NCI-H146 (cell line): ENCODE measurements at regions not wholly inside any gene's neighbourhood (a gene's known extent, or its start where the extent isn't known, plus 50 kb on each side); places are given as distances from the start of the nearest gene placed in this dataset.

Source experiments
- DNase-seq: peaks from one replicate; lab custom pipeline; 2025; lab: John Stamatoyannopoulos, UW

DNA sequence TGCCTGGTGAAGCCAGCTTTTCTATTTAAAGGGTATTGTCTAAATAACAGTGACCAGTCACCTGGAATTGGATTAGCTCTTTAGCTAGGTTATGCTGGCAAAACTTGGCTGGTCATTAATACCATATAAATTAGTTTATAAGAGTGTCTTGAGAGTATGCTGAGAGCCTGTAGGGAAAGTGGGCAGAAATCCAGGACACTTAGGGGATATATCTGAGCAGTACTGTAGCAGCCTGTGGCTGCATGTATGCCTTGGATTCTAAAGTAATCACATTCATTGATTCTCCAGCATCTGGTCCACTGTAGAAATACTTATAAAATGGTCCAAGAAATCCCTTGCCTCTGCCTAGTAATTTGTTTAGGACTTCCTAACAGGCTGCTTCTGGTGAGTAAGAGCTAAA, 288.9 kb upstream of the DMAC1 start:
- DNase-seq: no peak

GRCh38 chr9:8085986-8086385, 286.4 kb upstream of the DMAC1 start:
- peak; percentile 92 for DNase-seq

DNA sequence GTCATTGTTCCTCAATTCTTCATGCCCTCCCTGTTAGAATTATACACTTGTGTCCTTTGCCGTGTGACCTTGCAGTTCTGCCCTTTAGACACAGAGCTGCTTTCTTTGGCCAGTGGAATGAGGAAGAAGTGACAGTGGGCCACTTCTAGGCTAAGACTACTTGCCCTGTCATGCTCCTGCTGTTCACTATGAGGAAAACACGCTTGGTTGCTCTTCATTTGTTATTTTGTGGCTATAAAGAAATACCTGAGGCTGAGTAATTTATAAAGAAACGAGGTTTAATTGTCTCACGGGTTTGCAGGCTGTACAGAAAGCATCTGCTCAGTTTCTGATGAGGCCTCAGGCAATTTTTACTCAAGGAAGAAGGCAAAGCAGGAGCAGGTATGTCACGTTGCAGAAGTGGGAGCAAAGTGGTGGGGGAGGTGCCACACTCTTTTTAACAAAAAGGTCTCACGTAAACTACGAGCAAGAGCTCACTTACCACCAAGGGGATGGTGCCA, 279.1 kb upstream of the DMAC1 start:
- no peak for DNase-seq

DNA sequence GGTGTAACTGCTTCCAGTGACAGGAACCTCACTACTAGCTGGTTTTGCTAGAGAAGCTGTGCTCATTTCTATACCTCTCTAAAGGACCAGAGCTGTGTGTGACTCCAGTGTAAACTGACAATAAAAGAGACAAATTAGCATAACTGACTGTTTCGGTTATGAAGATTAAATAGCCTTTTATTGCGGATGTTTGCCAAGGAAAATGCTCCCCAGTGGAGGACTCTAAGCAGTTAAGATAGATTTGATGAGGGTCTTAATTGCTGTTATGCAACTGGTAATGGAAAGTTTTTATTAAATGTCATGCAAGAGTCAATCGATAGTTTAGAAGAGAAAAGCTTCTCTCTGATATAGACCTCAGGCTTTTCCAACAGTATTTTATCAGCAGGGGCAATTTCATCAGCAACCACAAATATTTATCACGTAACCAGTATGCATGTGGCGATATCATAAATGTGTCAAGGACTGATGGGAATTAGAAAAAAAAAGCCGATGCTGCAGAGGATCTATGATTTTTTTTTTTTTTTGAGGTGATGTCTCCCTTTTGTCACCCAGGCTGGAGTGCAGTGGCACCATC, 275.2 kb upstream of the DMAC1 start:
- peak; percentile 81 for DNase-seq

DNA sequence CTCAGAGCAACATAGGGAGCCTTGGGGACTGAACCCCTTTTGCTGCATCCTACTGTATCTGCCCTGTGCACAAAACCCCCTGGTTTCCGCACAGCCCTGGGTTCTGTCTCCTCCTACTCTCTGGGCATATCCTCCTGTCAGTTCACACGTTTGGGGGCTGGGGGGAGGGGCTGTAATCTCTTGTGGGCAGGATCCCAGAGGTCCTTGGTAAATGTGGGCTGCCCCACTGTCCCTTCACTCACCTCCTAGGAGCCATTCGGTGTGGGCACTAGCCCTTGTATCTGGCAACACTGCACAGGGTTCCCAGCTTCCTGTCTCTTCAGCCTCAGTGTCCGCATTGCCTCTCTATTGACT, 271.8 kb upstream of the DMAC1 start:
- peak; percentile 72 for DNase-seq

DNA sequence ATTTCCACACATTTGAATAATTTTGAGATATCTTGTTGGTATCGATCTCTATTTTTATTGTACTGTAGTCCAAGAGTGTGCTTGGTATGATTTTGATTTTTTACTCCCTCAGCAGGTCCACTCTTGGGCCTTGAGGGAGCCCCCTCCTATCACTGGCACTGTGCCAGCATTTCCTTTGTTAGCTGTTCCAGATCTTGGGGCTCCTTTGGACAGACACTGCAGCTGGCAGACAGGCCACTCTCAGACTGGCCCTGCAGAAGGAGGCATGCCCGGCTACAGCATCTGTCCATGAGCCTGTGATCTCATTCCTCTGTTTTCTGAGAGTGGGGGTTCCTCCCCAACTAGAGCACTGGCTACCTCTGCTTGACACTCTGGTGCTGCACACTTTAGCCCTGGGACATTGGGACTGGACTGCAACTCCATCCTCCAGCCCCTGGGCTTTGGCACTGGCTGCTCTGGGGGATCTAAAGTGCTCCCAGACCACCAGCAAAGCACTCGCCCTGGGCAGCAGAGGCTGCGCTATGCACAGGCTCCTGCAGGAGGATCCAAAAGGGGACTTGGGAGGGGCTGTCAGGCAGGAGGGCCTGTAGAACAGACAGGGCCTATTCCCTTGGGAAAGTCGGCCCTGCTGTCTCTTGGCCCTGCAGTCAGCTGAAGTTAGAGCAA, 271.3 kb upstream of the DMAC1 start:
- peak; percentile 37 for DNase-seq

- no peak for DNase-seq
These were observed 262.9 kb upstream of the DMAC1 start for GRCh38 chr9:8062459-8062858.

DNA sequence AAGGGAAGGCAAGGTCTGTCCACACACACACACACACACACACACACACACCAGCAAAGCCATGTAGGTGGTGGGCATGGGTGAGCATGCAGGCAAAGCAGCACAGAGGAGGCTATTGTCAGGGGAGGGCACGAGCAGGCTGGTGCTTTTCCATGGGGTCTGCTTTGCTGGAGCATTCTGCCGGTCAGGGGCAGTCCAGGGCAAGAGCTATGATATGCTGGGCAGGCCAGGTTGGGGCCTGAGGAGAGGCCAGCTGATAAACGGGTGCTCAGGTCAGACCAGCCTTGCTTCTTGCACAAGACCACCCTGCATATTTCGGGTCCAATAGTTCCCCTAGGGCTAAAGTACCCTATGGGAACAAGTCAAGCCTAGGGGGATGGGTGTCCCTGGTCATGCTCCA, 253.9 kb upstream of the DMAC1 start:
- no peak for DNase-seq

- DNase-seq: no peak
These were observed 253.4 kb upstream of the DMAC1 start for GRCh38 chr9:8052991-8053390.

DNA sequence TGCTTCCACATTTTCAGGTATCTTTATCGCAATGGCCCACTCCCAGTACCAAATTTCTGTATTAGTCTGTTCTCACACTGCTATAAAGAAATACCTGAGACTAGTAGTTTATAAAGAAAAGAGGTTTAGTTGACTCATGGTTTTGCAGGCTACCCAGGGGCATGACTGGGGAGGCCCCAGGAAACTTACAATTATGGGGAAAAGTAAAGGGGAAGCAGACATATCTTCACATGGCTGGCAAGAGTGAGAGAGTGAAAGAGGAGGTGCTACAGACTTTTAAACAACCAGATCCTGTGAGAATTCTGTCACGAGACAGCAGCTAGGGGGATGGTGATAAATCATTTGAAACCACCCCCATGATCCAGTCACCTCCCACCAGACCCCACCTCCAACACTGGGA, 238.2 kb upstream of the DMAC1 start:
- no peak for DNase-seq

DNA sequence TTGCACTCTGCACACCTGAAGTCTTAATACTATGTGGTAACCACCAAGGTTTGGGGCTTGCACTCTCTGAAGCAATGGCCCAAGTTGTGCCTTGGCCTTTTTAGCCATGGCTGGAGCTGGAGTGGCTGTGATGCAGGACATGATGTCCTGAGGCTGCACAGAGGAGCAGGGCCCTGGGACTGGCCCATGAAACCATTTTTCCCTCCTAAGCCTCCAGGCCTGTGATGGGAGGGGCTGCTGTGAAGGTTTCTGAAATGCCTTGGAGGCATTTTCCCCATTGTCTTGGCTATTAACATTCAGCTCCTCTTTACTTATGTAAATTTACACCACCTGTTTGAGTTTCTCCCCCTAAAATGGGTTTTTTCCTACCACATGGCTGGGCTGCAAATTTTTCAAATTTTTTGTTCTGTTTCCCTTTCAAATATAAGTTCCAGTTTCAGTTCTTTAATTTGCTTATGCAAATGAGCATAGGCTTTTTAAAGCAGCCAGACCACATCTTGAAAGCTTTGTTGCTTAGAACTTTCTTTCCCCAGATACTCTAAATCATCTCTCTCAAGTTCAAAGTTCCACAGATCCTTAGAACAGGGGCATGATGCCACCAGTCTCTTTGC, 237.4 kb upstream of the DMAC1 start:
- DNase-seq: no peak

GRCh38 chr9:8033794-8034193, 234.2 kb upstream of the DMAC1 start:
- no peak for DNase-seq

- DNase-seq: no peak
These were observed 230.5 kb upstream of the DMAC1 start for GRCh38 chr9:8030095-8030494.

DNA sequence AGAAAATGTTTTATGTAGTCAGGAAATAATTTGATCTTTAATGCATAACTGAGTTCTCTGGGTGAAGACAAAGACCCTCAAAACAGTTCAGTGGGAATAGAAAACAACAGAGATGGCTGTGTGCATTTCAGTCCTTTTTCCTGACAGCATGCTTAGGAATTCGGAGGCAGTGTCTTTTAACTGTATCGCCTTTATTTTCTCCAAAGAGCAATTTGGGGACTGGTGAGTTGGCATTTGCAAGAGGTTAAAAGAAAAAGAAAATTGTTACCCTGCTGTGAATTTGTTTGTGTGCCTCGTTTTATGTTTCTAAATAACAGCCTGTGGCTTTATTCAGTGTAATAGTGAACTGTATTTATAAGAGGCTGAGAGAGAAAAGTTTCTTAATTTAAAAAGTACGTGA, 227.8 kb upstream of the DMAC1 start:
- DNase-seq: no peak

DNA sequence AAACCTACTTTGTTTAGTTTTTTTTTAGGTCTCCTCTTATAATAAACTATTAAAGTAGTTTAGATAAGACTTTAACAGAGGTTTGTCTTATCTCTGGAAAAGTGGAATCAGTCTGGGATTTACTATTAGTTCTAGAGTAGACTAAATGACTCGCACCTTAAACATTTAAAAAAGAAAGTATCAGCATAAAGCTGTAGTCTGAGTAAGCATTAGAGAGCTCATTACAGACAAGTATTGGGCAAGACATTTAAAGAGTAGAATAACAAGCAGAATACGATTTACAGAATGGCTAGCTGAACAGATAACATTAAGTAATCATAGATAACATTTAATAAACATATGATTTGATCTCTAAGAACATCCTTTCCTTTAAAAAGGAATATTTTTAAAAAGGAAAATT, 226.0 kb upstream of the DMAC1 start:
- no peak for DNase-seq

DNA sequence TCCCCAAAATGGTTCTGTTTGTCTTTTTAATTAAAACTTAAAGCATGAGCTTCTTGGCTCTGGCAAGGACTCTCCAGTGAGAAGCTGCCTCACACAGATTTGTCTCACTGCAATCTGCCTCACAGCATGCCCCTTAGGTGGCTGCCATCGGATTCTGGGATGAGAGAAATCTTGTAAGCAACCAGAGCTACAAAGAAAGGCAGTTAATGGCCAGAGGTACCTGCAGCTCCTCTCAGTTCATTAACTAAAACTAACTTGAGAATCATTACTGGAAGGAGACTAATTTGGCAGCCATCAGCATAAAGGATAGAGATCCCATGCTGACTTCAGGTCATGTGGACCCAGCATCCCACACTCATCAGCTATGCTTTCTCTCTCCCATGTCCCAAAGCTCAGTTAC, 220.6 kb upstream of the DMAC1 start:
- DNase-seq: no peak

GRCh38 chr9:8019636-8020035, 220.1 kb upstream of the DMAC1 start:
- DNase-seq: no peak

DNA sequence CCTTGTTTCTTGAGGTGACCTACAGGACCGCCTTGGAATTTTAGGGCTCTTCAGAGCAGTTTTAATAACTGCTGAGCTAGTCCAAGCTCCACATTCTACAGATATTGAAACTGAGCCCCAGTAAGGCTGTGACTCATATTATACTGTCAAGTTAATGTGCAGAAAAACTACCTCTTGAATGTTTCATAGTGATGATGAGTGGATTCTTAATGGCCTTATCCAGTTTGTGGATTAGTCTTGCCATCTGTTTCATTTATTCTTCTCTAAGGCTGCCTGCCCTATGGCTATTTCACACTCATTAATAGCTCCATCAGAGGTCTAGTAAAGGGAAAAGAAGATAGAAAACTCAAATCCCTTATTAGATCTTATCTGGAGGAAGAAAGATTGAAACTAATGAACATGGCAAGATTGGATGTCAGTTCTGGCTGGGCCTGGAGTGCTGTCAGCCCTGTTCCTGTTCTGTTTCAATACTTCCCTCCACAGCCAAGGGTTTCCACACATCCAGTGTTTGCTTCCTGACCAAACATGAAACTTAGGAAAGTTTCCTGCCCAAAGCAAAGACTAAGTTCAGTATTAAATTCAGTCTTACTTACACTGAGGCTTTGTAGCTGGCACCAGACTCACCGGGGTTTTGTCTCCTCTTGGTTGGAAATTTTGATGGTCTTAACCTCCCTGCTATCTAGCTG, 215.6 kb upstream of the DMAC1 start:
- DNase-seq: no peak

- no peak for DNase-seq
These were observed 213.4 kb upstream of the DMAC1 start for GRCh38 chr9:8012986-8013385.

DNA sequence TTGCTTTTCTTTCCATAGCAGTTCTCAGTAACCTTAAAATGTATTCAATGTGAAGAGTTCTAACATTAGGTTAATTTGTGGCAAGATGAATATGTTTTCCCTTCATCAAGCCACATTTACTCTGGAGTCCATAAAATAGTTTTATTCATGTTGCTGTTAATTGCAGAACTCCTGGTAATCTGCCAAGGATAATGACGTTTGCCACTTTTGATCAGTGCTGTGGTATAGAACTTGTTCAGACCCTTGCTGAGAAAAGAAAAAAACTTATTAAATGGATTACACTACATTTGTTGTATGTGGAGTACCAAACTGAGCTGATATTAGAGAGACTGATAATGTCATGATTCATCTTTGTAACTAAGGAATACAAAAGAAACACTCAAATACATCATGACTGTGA, 212.4 kb upstream of the DMAC1 start:
- DNase-seq: peak; percentile 46

DNA sequence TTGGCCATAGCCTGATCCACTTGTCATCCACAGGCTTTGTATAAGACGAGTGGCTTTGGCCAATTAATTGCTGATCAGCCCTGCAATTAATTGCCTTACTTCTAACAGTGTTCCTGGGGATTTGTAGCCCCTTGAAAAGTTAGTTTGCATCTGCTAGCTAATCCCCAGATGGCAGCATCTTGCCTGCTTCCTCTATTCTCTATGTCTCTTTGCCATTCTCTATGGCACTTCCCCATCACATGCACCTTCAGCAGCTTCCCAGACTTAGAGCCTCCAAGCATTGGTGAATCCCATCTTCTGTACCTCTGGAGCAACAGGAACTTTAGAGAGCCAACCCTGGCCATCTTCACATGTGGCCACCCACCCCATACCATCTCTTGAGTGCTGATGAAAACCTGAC, 197.0 kb upstream of the DMAC1 start:
- no peak for DNase-seq

GRCh38 chr9:7988644-7989280, 189.2 kb upstream of the DMAC1 start:
- DNase-seq: no peak

- DNase-seq: peak; percentile 15
These were observed 185.1 kb upstream of the DMAC1 start for GRCh38 chr9:7984692-7985091.
